ENCODE measurements at regions not wholly inside any gene's neighbourhood (a gene's known extent, or its start where the extent isn't known, plus 50 kb on each side); places are given as distances from the start of the nearest gene placed in this dataset.

- H3K27ac Mint-ChIP-seq: no peak overlapping the region
- H3K27me3 Mint-ChIP-seq: peaks cover 21% of the 10 kb centered on the region
- CTCF ChIA-PET: no interaction called here
- Histone ChIP-seq H3K4me1 (ENCODE audit: control insufficient read depth in 2 of 2, insufficient read depth in 2 of 2, low read length in 2 of 2) (no peaks in the 10 kb centered on the region), H4K20me1 (ENCODE audit: control insufficient read depth, insufficient read depth, low read length, poor library complexity, severe bottlenecking) (no peaks in the 10 kb centered on the region), H2AFZ (ENCODE audit: insufficient read depth, low read depth, low read length, poor library complexity, severe bottlenecking) (no peak overlapping the region), H3K9me3 (ENCODE audit: control extremely low read depth in 1 of 3, control insufficient read depth in 2 of 3, insufficient read depth in 1 of 3, low read length in 2 of 3) (peaks cover 0 to 2% (median 0%) of the 10 kb centered on the region in 3 donors), H3K4me2 (replicated peaks; ENCODE audit: low read depth, low read length, poor library complexity, severe bottlenecking) (no peak overlapping the region), H3K4me3 (ENCODE audit: control extremely low read depth in 1 of 5, extremely low read depth in 1 of 5, insufficient read depth in 1 of 5, low read depth in 2 of 5, low read length in 4 of 5) (no peak overlapping the region), H3K9ac (ENCODE audit: low read length) (no peak overlapping the region), H3K79me2 (ENCODE audit: control insufficient read depth, insufficient read depth, low read length) (no peaks in the 10 kb centered on the region), H3K27ac (ENCODE audit: low read length in 2 of 2) (no peak overlapping the region), H3K36me3 (replicated peaks in 1 of 2; ENCODE audit: control extremely low read depth in 1 of 2, control insufficient read depth in 1 of 2, extremely low read depth in 1 of 2, insufficient read depth in 2 of 2, low read length in 1 of 2) (no peaks in the 10 kb centered on the region), H3K27me3 (replicated peaks in 1 of 4; ENCODE audit: control extremely low read depth in 1 of 4, control insufficient read depth in 3 of 4, insufficient read depth in 4 of 4, low read length in 3 of 4) (peaks cover 0 to 5% (median 0%) of the 10 kb centered on the region in 4 experiments)
- no peak for TF ChIP-seq CTCF (IDR thresholded peaks at IDR 0.05)
- no peak for TF ChIP-seq EZH2 (IDR thresholded peaks at IDR 0.05; ENCODE audit: borderline replicate concordance, insufficient read depth, low read depth, low read length, poor library complexity, severe bottlenecking)
- WGBS (ENCODE audit: insufficient coverage): 11% methylated on average over 3 of the region's 5 CpGs
- H3K4me1 Mint-ChIP-seq: no peaks in the 10 kb centered on the region
- peaks cover 2% of the 10 kb centered on the region for H3K9me3 Mint-ChIP-seq (ENCODE audit: insufficient read depth)
- H3K4me3 Mint-ChIP-seq: no peak overlapping the region
- DNase-seq (no peak), ATAC-seq (ENCODE audit: low read depth) (no peak)
- POLR2A ChIA-PET: no interaction called here
- intact Hi-C loops (cut with micrococcal nuclease): no loop called here
Observed at GRCh38 chr5:141779503-141779973, 97.5 kb upstream of the ARAP3 start.

GRCh38 chr5:141778683-141779082, 96.7 kb upstream of the ARAP3 start:
- no peaks in the 10 kb centered on the region for H3K4me1 Mint-ChIP-seq
- peaks cover 19% of the 10 kb centered on the region for H3K27me3 Mint-ChIP-seq
- H3K9me3 ChIP-seq (ENCODE audit: control extremely low read depth in 1 of 3, control insufficient read depth in 2 of 3, insufficient read depth in 1 of 3, low read length in 2 of 3): peaks cover 0 to 2% (median 0%) of the 10 kb centered on the region in 3 donors
- ChIA-PET POLR2A (no interaction called here), CTCF (no interaction called here)
- H3K27ac ChIP-seq (ENCODE audit: low read length in 2 of 2): no peak overlapping the region
- H4K20me1 ChIP-seq (ENCODE audit: control insufficient read depth, insufficient read depth, low read length, poor library complexity, severe bottlenecking): no peaks in the 10 kb centered on the region
- TF ChIP-seq CTCF (IDR thresholded peaks at IDR 0.05) (no peak), EZH2 (IDR thresholded peaks at IDR 0.05; ENCODE audit: borderline replicate concordance, insufficient read depth, low read depth, low read length, poor library complexity, severe bottlenecking) (no peak)
- 83% methylated on average over 3 of the region's 4 CpGs for WGBS (ENCODE audit: insufficient coverage)
- H3K4me3 ChIP-seq (ENCODE audit: control extremely low read depth in 1 of 5, extremely low read depth in 1 of 5, insufficient read depth in 1 of 5, low read depth in 2 of 5, low read length in 4 of 5): no peak overlapping the region
- H3K27me3 ChIP-seq (replicated peaks in 1 of 4; ENCODE audit: control extremely low read depth in 1 of 4, control insufficient read depth in 3 of 4, insufficient read depth in 4 of 4, low read length in 3 of 4): peaks cover 0 to 5% (median 0%) of the 10 kb centered on the region in 4 experiments
- no peaks in the 10 kb centered on the region for H3K36me3 ChIP-seq (replicated peaks in 1 of 2; ENCODE audit: control extremely low read depth in 1 of 2, control insufficient read depth in 1 of 2, extremely low read depth in 1 of 2, insufficient read depth in 2 of 2, low read length in 1 of 2)
- H3K27ac Mint-ChIP-seq: no peak overlapping the region
- H3K4me1 ChIP-seq (ENCODE audit: control insufficient read depth in 2 of 2, insufficient read depth in 2 of 2, low read length in 2 of 2): no peaks in the 10 kb centered on the region
- H3K9me3 Mint-ChIP-seq (ENCODE audit: insufficient read depth): peaks cover 2% of the 10 kb centered on the region
- DNase-seq (no peak), ATAC-seq (ENCODE audit: low read depth) (no peak)
- no peak overlapping the region for H3K9ac ChIP-seq (ENCODE audit: low read length)
- H3K4me2 ChIP-seq (replicated peaks; ENCODE audit: low read depth, low read length, poor library complexity, severe bottlenecking): no peak overlapping the region
- intact Hi-C loops (cut with micrococcal nuclease): no loop called here
- no peaks in the 10 kb centered on the region for H3K79me2 ChIP-seq (ENCODE audit: control insufficient read depth, insufficient read depth, low read length)
- no peak overlapping the region for H2AFZ ChIP-seq (ENCODE audit: insufficient read depth, low read depth, low read length, poor library complexity, severe bottlenecking)
- H3K4me3 Mint-ChIP-seq: no peak overlapping the region

All from B cell (primary cell).